Vagina (tissue), 2 donors: ENCODE measurements at regions not wholly inside any gene's neighbourhood (a gene's known extent, or its start where the extent isn't known, plus 50 kb on each side); places are given as distances from the start of the nearest gene placed in this dataset.

Experiments used
- DNase-seq, 2 donors: peaks; one replicate each; pipeline ENCODE4 v3.0.0-alpha.2; 2017; ENCODE audit errors: extremely low spot score in 2 of 2
- H3K27ac ChIP-seq: fragments of 200-600 bp; sonication (generic); one replicate; pipeline ENCODE4 v1.5.1; 2019
- H3K27me3 ChIP-seq: fragments of 200-600 bp; sonication (generic); one replicate; pipeline ENCODE4 v1.5.1; 2019
- H3K36me3 ChIP-seq, 2 donors: fragments of 200-600 bp; sonication (generic); one replicate each; pipeline ENCODE4 v1.5.1; 2017 to 2019
- H3K4me1 ChIP-seq: fragments of 200-600 bp; sonication (generic); one replicate; pipeline ENCODE4 v1.5.1; 2019
- H3K4me3 ChIP-seq, 2 donors: fragments of 200-600 bp; sonication (generic); 1 replicate in 1 of 2; 2 replicates in 1 of 2; pipeline ENCODE4 v1.5.1; 2016 to 2019
- H3K9me3 ChIP-seq: fragments of 200-600 bp; sonication (generic); one replicate; pipeline ENCODE4 v1.5.1; 2019
- CTCF ChIP-seq, 3 experiments: fragments of 450-650 bp in 2 of 3; fragments of 200-600 bp in 1 of 3; sonication (generic) in 1 of 3; IDR thresholded peaks; one replicate each; pipeline ENCODE4 v1.5.1; 2017 to 2019; ENCODE audit warnings: antibody characterized with exemption in 3 of 3, mild to moderate bottlenecking in 2 of 3, moderate library complexity in 2 of 3
- POLR2A ChIP-seq, 2 donors: fragments of 450-650 bp; IDR thresholded peaks; one replicate each; pipeline ENCODE4 v1.6.1; 2017; ENCODE audit warnings: antibody characterized with exemption in 2 of 2, mild to moderate bottlenecking in 2 of 2, moderate library complexity in 2 of 2
- POLR2AphosphoS5 ChIP-seq, 2 donors: sonication (generic); formaldehyde crosslinking; IDR thresholded peaks; one replicate each; pipeline ENCODE4 v1.9.0; 2017; ENCODE audit warnings: antibody characterized with exemption in 2 of 2, mild to moderate bottlenecking in 2 of 2, low read depth in 1 of 2; ENCODE audit not compliant: insufficient read depth in 1 of 2
- intact Hi-C: fragments of 100-400 bp; cut with DNase I; formaldehyde crosslinking; loops from one replicate; pipeline ENCODE4 v1.15.1; 2023

GRCh38 chr6:19705606-19706005 lies 131.6 kb upstream of the ID4 start:
- Histone ChIP-seq H3K4me3 (no peak overlapping the region), H3K4me1 (no peaks in the 10 kb centered on the region), H3K36me3 (no peaks in the 10 kb centered on the region), H3K9me3 (no peaks in the 10 kb centered on the region), H3K27ac (no peak overlapping the region), H3K27me3 (no peaks in the 10 kb centered on the region)
- intact Hi-C loops, result no loop called here
- TF ChIP-seq POLR2A (IDR thresholded peaks at IDR 0.05) (no peak), CTCF (IDR thresholded peaks at IDR 0.05) (no peak), POLR2AphosphoS5 (IDR thresholded peaks at IDR 0.05; ENCODE audit: insufficient read depth in 1 of 2, low read depth in 1 of 2) (no peak)
- no peak for DNase-seq

DNA sequence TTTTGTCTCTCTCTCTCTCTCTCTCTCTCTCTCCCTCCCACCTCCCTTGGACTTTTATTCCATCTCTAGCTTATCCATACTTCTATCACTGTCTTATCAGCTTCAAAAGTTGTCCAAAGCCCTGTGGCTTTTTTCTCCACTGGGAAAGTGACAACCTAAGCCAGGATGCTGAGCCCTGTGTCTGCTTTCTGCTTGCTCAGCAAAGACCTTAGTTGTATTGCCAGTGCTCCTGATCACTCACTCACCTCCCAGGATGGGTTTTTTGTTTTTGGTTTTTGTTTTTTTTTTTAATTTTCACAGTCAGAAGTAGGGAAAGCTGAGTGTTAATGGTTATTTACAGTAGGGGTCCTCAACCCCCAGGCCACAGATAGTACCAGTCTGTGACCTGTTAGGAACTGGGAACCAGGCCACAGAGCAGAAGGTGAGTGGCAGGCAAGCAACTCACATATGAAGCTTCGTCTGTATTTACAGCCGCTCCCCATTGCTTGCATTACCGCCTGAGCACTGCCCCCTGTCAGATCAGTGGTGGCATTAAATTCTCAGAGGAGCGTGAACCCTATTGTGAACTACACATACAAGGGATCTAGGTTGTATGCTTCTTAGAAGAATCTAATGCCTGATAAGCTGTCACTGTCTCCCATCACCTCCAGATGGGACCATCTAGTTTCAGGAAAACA lies 125.0 kb upstream of the ID4 start:
- intact Hi-C loops, result no loop called here
- no peaks in the 10 kb centered on the region for H3K36me3 ChIP-seq
- H3K4me1 ChIP-seq, result no peaks in the 10 kb centered on the region
- H3K9me3 ChIP-seq, result no peaks in the 10 kb centered on the region
- H3K27me3 ChIP-seq, result no peaks in the 10 kb centered on the region
- no peak overlapping the region for H3K27ac ChIP-seq
- no peak overlapping the region for H3K4me3 ChIP-seq
- TF ChIP-seq POLR2A (IDR thresholded peaks at IDR 0.05), result no peak
- TF ChIP-seq CTCF (IDR thresholded peaks at IDR 0.05), result no peak
- TF ChIP-seq POLR2AphosphoS5 (IDR thresholded peaks at IDR 0.05; ENCODE audit: insufficient read depth in 1 of 2, low read depth in 1 of 2), result no peak
- no peak for DNase-seq

DNA sequence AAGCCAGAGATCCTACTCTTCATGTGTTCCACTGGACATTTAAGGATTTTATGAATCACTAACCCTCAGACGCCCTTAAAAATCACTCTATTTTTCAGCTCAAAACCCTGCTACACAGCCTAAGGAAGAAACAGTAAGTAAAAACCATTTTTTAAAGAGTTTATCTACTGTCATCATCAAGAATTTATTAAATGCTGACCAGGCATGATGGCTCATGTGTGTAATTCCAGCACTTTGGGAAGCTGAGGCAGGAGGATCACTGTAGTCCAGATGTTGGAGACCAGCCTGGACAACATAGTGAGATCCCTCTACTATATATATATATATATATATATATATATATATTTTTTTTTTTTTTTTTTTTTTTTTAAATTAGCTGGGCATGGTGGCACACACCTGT lies 124.2 kb upstream of the ID4 start:
- Histone ChIP-seq H3K9me3 (no peaks in the 10 kb centered on the region), H3K4me1 (no peaks in the 10 kb centered on the region), H3K36me3 (no peaks in the 10 kb centered on the region), H3K4me3 (no peak overlapping the region), H3K27me3 (no peaks in the 10 kb centered on the region), H3K27ac (no peak overlapping the region)
- TF ChIP-seq POLR2AphosphoS5 (IDR thresholded peaks at IDR 0.05; ENCODE audit: insufficient read depth in 1 of 2, low read depth in 1 of 2), result no peak
- no peak for TF ChIP-seq CTCF (IDR thresholded peaks at IDR 0.05)
- no peak for TF ChIP-seq POLR2A (IDR thresholded peaks at IDR 0.05)
- intact Hi-C loops, result no loop called here
- no peak for DNase-seq

- intact Hi-C loops, result no loop called here
- no peaks in the 10 kb centered on the region for H3K36me3 ChIP-seq
Measured at GRCh38 chr6:19713411-19713810, 123.8 kb upstream of the ID4 start.

More at GRCh38 chr6:19713411-19713810, 123.8 kb upstream of the ID4 start:
- H3K9me3 ChIP-seq, result no peaks in the 10 kb centered on the region
- no peaks in the 10 kb centered on the region for H3K27me3 ChIP-seq
- DNase-seq, result no peak
- no peak overlapping the region for H3K4me3 ChIP-seq
- no peaks in the 10 kb centered on the region for H3K4me1 ChIP-seq
- TF ChIP-seq POLR2A (IDR thresholded peaks at IDR 0.05) (no peak), POLR2AphosphoS5 (IDR thresholded peaks at IDR 0.05; ENCODE audit: insufficient read depth in 1 of 2, low read depth in 1 of 2) (no peak), CTCF (IDR thresholded peaks at IDR 0.05) (no peak)
- H3K27ac ChIP-seq, result no peak overlapping the region
